HepG2 (cell line): ENCODE measurements at regions not wholly inside any gene's neighbourhood (a gene's known extent, or its start where the extent isn't known, plus 50 kb on each side); places are given as distances from the start of the nearest gene placed in this dataset.

Experiments used
- ATAC-seq: fragments of 200-7000 bp; cut with Tn5 transposase; 3 replicates; pipeline ENCODE4 v1.9.1; 2020; ENCODE audit warnings: mild to moderate bottlenecking, moderate library complexity
- BruUV-seq: library from RNA; stranded (reverse); fragments of 400-500 nt; replicated peaks from 2 replicates; lab custom pipeline; 2021; lab: Mats Ljungman, UMichigan
- CTCF ChIA-PET: fragments of 300-600 bp; formaldehyde crosslinking; extraction: SDS; loops from one replicate; lab custom pipeline; 2021; ENCODE audit warnings: low total read pairs, inconsistent platforms, low intra/inter-chr PET ratio; lab: Yijun Ruan, JAX
- POLR2A ChIA-PET: fragments of 350-600 bp; sonication (Branson Sonifier 250); formaldehyde crosslinking; loops from one replicate; lab custom pipeline; 2020; ENCODE audit warnings: antibody characterized with exemption, inconsistent platforms; lab: Yijun Ruan, JAX
- DNase-seq: peaks from one replicate; pipeline ENCODE4 v3.0.0-alpha.2; 2015; ENCODE audit warnings: low spot score
- FAIRE-seq: peaks from 3 replicates; lab custom pipeline; 2011; peaks lifted over from hg19 to GRCh38; lab: Jason Lieb, UNC
- H2AFZ ChIP-seq: one replicate; pipeline ENCODE4 v1.6.1; 2011; ENCODE audit warnings: low read length, inconsistent platforms
- H3K27ac ChIP-seq: fragments of 300-600 bp; 3 replicates; pipeline ENCODE4 v1.8.0; 2011; ENCODE audit warnings: mixed run types, mild to moderate bottlenecking, mixed read lengths, low read length, inconsistent platforms; ENCODE audit not compliant: insufficient read depth; ENCODE audit errors: extremely low read length
- H3K27me3 ChIP-seq, 2 experiments: fragments of 200-600 bp in 1 of 2; 2 replicates in 1 of 2; 3 replicates in 1 of 2; pipeline versions ENCODE4 v1.6.0 to v1.8.0; 2011; ENCODE audit warnings: low read length in 2 of 2, mild to moderate bottlenecking in 2 of 2, moderate library complexity in 2 of 2, inconsistent platforms in 1 of 2; ENCODE audit not compliant: insufficient read depth in 2 of 2, control insufficient read depth in 1 of 2
- H3K36me3 ChIP-seq, 2 experiments: fragments of 200-600 bp in 1 of 2; replicated peaks in 1 of 2; 2 replicates in 1 of 2; 3 replicates in 1 of 2; pipeline versions ENCODE4 v1.5.1 to v1.8.0; 2011; ENCODE audit warnings: low read length in 2 of 2, inconsistent platforms in 1 of 2; ENCODE audit not compliant: insufficient read depth in 2 of 2, control insufficient read depth in 1 of 2
- H3K4me1 ChIP-seq: 2 replicates; pipeline ENCODE4 v1.5.1; 2012; ENCODE audit warnings: low read length, inconsistent platforms; ENCODE audit not compliant: insufficient read depth
- H3K4me2 ChIP-seq: 2 replicates; pipeline ENCODE4 v1.6.0; 2011; ENCODE audit warnings: low read depth, low read length, inconsistent platforms
- H3K4me3 ChIP-seq, 3 experiments: fragments of 200-600 bp in 1 of 3; sonication (generic), shearing (Covaris generic) in 1 of 3; replicated peaks in 1 of 3; 2 replicates each; pipeline ENCODE4 v1.5.1; 2011 to 2016; ENCODE audit warnings: low read length in 3 of 3, inconsistent platforms in 2 of 3, low read depth in 2 of 3, mild to moderate bottlenecking in 2 of 3, control low read depth in 1 of 3, mixed read lengths in 1 of 3; ENCODE audit not compliant: insufficient read depth in 1 of 3
- H3K79me2 ChIP-seq: one replicate; pipeline ENCODE4 v1.6.1; 2011; ENCODE audit warnings: low read length, inconsistent platforms; ENCODE audit not compliant: insufficient read depth
- H3K9ac ChIP-seq: 2 replicates; pipeline ENCODE4 v1.6.0; 2011; ENCODE audit warnings: mild to moderate bottlenecking, low read depth, low read length, inconsistent platforms; ENCODE audit not compliant: insufficient read depth
- H3K9me3 ChIP-seq: 2 replicates; pipeline ENCODE4 v1.5.1; 2012; ENCODE audit warnings: mild to moderate bottlenecking, low read length
- H4K20me1 ChIP-seq: 2 replicates; pipeline ENCODE4 v1.6.0; 2011; ENCODE audit warnings: inconsistent platforms, mild to moderate bottlenecking, low read length, moderate library complexity; ENCODE audit not compliant: insufficient read depth
- CENPT ChIP-seq: sonication (generic); formaldehyde crosslinking; IDR thresholded peaks from 2 replicates; pipeline ENCODE4 v1.8.0; 2022; ENCODE audit warnings: low read depth, mild to moderate bottlenecking, moderate library complexity, missing genetic modification reagents
- CENPX ChIP-seq: sonication (generic); formaldehyde crosslinking; IDR thresholded peaks from 2 replicates; pipeline ENCODE4 v1.9.0; 2021; ENCODE audit warnings: mild to moderate bottlenecking, missing genetic modification reagents, moderate library complexity
- HNRNPL ChIP-seq: fragments of 200-400 bp; formaldehyde crosslinking; IDR thresholded peaks from 2 replicates; pipeline ENCODE4 v1.6.1; 2017; ENCODE audit warnings: mild to moderate bottlenecking, low read depth, low read length
- HNRNPLL ChIP-seq: fragments of 200-400 bp; formaldehyde crosslinking; IDR thresholded peaks from 2 replicates; pipeline ENCODE4 v1.6.1; 2017; ENCODE audit warnings: mild to moderate bottlenecking, low read depth, low read length; ENCODE audit not compliant: poor library complexity, severe bottlenecking
- MED13 ChIP-seq: sonication (generic); formaldehyde crosslinking; IDR thresholded peaks from 2 replicates; pipeline ENCODE4 v1.5.0; 2020; ENCODE audit warnings: missing genetic modification reagents
- NAIF1 ChIP-seq: sonication (generic); formaldehyde crosslinking; IDR thresholded peaks from 2 replicates; pipeline ENCODE4 v1.5.0; 2020; ENCODE audit warnings: mild to moderate bottlenecking, missing genetic modification reagents, borderline replicate concordance
- PBX2 ChIP-seq: IDR thresholded peaks from 2 replicates; pipeline ENCODE4 v1.6.1; 2016; ENCODE audit warnings: control low read depth
- RAD21 ChIP-seq: fragments of 450-650 bp; formaldehyde crosslinking; IDR thresholded peaks from 2 replicates; pipeline ENCODE4 v1.5.0; 2020; ENCODE audit warnings: mild to moderate bottlenecking
- TOPORS ChIP-seq: sonication (generic); formaldehyde crosslinking; IDR thresholded peaks from 2 replicates; pipeline ENCODE4 v1.8.0; 2023; ENCODE audit warnings: mild to moderate bottlenecking, missing genetic modification reagents
- ZNF101 ChIP-seq: sonication (generic); formaldehyde crosslinking; IDR thresholded peaks from 2 replicates; pipeline ENCODE4 v1.4.0; 2020; ENCODE audit warnings: mild to moderate bottlenecking, low read depth, missing genetic modification reagents, borderline replicate concordance
- ZNF274 ChIP-seq: sonication (generic); formaldehyde crosslinking; IDR thresholded peaks from 2 replicates; pipeline ENCODE4 v1.5.1; 2020; ENCODE audit warnings: mild to moderate bottlenecking, missing genetic modification reagents
- ZNF446 ChIP-seq: sonication (generic); formaldehyde crosslinking; IDR thresholded peaks from 2 replicates; pipeline ENCODE4 v1.5.0; 2020; ENCODE audit warnings: mild to moderate bottlenecking, missing genetic modification reagents
- ZNF484 ChIP-seq: sonication (generic); formaldehyde crosslinking; IDR thresholded peaks from 2 replicates; pipeline ENCODE4 v1.5.1; 2020; ENCODE audit warnings: mild to moderate bottlenecking, low read depth, missing genetic modification reagents, borderline replicate concordance
- WGBS: methylation state at CpG from one replicate; pipeline ENCODE4 v1.1.6; 2017; ENCODE audit warnings: low lambda C conversion rate; 5-methylcytosine and 5-hydroxymethylcytosine counted together
- in situ Hi-C: cut with HindIII; loops from 2 replicates; pipeline ENCODE4 v1.10.0; 2017; ENCODE audit warnings: low pct_unique_long_range_greater_than_20kb; ENCODE audit not compliant: extremely low pct_ligation_motif_present
- intact Hi-C: fragments of 100-400 bp; cut with micrococcal nuclease; formaldehyde crosslinking; loops from one replicate; pipeline ENCODE4 v1.10.0; 2022; ENCODE audit not compliant: unreplicated experiment
- TF ChIP-seq, protein P1 (sequence below): IDR thresholded peaks from 2 replicates; pipeline ENCODE4 v1.6.1; 2016; ENCODE audit warnings: mild to moderate bottlenecking, missing biosample characterization, missing genetic modification reagents
- TF ChIP-seq, protein P2 (sequence below): IDR thresholded peaks from 2 replicates; pipeline ENCODE4 v1.6.1; 2016; ENCODE audit warnings: missing genetic modification reagents, missing compliant biosample characterization

DNA sequence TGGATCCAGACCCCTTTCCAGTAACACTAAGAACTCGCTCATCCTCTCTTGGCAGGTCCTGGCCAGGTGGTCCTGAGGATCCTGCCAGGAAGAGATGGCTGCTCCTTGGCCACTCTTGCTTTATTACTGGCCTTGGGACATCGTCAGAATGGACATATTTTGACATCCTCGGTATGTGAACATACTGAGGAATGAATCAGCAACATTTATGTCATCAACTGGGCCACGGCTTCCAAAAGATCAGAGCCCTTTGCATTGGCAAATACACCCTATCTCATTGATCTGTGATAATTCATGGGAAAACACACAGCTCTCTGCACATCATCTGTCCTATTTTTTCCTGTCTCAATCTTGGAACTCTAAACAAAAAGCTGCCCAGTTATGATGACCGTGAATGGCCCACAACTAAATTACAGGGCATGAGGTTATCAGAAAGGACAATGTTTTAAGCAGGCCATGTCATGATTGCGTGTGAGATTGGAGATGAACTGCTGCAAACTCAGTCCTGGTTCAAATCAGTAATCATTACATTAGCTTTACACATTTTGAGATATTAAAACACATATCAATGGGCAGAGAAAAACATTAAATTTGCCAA lies 1325.8 kb downstream of the AACS start:
- ChIA-PET POLR2A (no interaction called here), CTCF (no interaction called here)
- H3K9ac ChIP-seq, result no peak overlapping the region
- intact Hi-C loops, result no loop called here
- peaks cover 92% of the 10 kb centered on the region for H3K9me3 ChIP-seq
- no peak overlapping the region for H3K4me3 ChIP-seq
- no peaks in the 10 kb centered on the region for H4K20me1 ChIP-seq
- no peak overlapping the region for H3K4me2 ChIP-seq
- no peaks in the 10 kb centered on the region for H3K27me3 ChIP-seq
- in situ Hi-C loops, result no loop called here
- WGBS, result 2% methylated on average over 6 of the region's 6 CpGs
- no peaks in the 10 kb centered on the region for H3K79me2 ChIP-seq
- H3K4me1 ChIP-seq, result no peaks in the 10 kb centered on the region
- no peak for TF ChIP-seq NAIF1
- no peak for TF ChIP-seq ZNF274
- no peak for TF ChIP-seq TOPORS (CRISPR knock-in tag)
- no peak for TF ChIP-seq PBX2 (CRISPR knock-in tag)
- no peak for TF ChIP-seq RAD21 (CRISPR knock-in tag)
- no peak for TF ChIP-seq ZNF446
- ATAC-seq, result no peak
- H3K27ac ChIP-seq, result no peak overlapping the region
- FAIRE-seq, result no peak
- no peak for DNase-seq
- H3K36me3 ChIP-seq, result no peaks in the 10 kb centered on the region
- H2AFZ ChIP-seq, result no peak overlapping the region
- no TSS peak for BruUV-seq

- intact Hi-C loops (no loop called here), in situ Hi-C loops (no loop called here)
- Histone ChIP-seq H3K4me1 (no peaks in the 10 kb centered on the region), H3K79me2 (no peaks in the 10 kb centered on the region), H3K27ac (no peak overlapping the region), H3K4me3 (no peak overlapping the region), H3K36me3 (no peaks in the 10 kb centered on the region), H3K9me3 (peaks cover 92% of the 10 kb centered on the region), H3K9ac (no peak overlapping the region), H4K20me1 (no peaks in the 10 kb centered on the region), H3K4me2 (no peak overlapping the region), H3K27me3 (no peaks in the 10 kb centered on the region), H2AFZ (no peak overlapping the region)
- no peak for DNase-seq
- ATAC-seq, result no peak
- 2% methylated on average over 6 of the region's 6 CpGs for WGBS
- no peak for FAIRE-seq
- BruUV-seq, result no TSS peak
- ChIA-PET CTCF (no interaction called here), POLR2A (no interaction called here)
- TF ChIP-seq ZNF484 (CRISPR knock-in tag), result no peak
- no peak for TF ChIP-seq HNRNPL
- no peak for TF ChIP-seq HNRNPLL
- no peak for TF ChIP-seq MED13 (CRISPR knock-in tag)
- TF ChIP-seq, protein P1, sequence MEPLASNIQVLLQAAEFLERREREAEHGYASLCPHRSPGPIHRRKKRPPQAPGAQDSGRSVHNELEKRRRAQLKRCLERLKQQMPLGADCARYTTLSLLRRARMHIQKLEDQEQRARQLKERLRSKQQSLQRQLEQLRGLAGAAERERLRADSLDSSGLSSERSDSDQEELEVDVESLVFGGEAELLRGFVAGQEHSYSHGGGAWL (CRISPR knock-in tag), result no peak
- no peak for TF ChIP-seq ZNF101
- no peak for TF ChIP-seq CENPT
- TF ChIP-seq, protein P2, sequence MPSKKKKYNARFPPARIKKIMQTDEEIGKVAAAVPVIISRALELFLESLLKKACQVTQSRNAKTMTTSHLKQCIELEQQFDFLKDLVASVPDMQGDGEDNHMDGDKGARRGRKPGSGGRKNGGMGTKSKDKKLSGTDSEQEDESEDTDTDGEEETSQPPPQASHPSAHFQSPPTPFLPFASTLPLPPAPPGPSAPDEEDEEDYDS (CRISPR knock-in tag), result no peak
- TF ChIP-seq CENPX (CRISPR knock-in tag), result no peak
These were observed 1331.3 kb downstream of the AACS start for GRCh38 chr12:126396536-126396935.
